ENCODE measurements at regions not wholly inside any gene's neighbourhood (a gene's known extent, or its start where the extent isn't known, plus 50 kb on each side); places are given as distances from the start of the nearest gene placed in this dataset.
"Not testable (repeated sequence)": the region's sequence is repeated elsewhere in the genome, so short reads cannot be mapped to it uniquely, and the experiment has no call there.

DNA sequence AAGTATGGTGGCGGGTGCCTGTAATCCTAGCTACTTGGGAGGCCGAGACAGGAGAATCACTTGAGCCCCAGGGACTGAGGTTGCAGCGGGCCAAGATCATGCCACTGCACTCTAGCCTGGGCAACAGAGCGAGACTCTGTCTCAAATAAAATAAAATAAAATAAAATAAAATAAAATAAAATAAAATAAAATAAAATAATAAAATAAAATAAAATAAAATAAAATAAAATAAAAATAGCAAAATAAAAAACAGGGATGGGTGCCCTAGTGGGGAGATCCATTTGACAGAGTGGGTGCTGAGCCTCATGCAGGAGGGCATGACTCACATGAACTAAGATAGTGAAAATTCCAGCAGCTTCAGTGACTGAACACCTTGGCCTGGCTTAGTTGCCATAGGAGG is 460.7 kb downstream of the PLPP3 start:
- H3K27me3 ChIP-seq (replicated peaks in 2 of 5; ENCODE audit: control insufficient read depth in 4 of 5, insufficient read depth in 5 of 5, low read length in 4 of 5); H3K4me1 ChIP-seq (ENCODE audit: control extremely low read depth in 1 of 4, control insufficient read depth in 4 of 4, insufficient read depth in 4 of 4, low read length in 3 of 4); H3K27ac ChIP-seq (ENCODE audit: insufficient read depth in 1 of 2, low read depth in 1 of 2, low read length in 2 of 2, poor library complexity in 1 of 2, severe bottlenecking in 2 of 2); DNase-seq; CTCF ChIA-PET; H3K4me3 ChIP-seq (ENCODE audit: control insufficient read depth in 1 of 7, extremely low read depth in 1 of 7, insufficient read depth in 4 of 7, low read depth in 2 of 7, low read length in 6 of 7); POLR2A ChIA-PET; H3K9me3 ChIP-seq (ENCODE audit: control extremely low read depth in 1 of 5, control insufficient read depth in 4 of 5, insufficient read depth in 2 of 5, low read depth in 1 of 5, low read length in 4 of 5); H3K36me3 ChIP-seq (ENCODE audit: control insufficient read depth in 4 of 4, insufficient read depth in 4 of 4, low read length in 3 of 4): not testable (repeated sequence)
- 100% methylated on average over 1 of the region's 4 CpGs for WGBS (ENCODE audit: insufficient coverage)

DNA sequence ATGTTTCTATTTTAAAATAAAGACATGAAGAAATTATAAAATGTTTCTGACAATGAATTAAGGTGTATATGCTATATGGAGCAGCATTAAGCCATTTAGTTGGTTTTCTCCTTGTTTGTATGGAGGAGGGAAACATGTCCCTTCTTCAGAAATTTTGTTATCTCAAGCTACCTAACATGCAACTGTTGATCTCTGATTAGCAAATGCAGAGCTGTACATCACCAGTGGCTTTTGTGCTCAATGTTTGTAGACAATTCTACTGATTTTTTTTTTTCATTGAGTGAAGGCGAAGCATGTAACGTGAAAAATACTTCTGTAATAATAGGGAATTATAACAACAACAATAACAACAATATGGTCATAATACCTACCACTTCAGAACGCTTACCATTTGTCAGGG is 463.7 kb downstream of the PLPP3 start:
- H3K9me3 ChIP-seq (ENCODE audit: control extremely low read depth in 1 of 5, control insufficient read depth in 4 of 5, insufficient read depth in 2 of 5, low read depth in 1 of 5, low read length in 4 of 5) = peaks cover 0 to 8% (median 1%) of the 10 kb centered on the region in 5 experiments
- WGBS (ENCODE audit: insufficient coverage) = no CpG with 5 or more reads among the region's 3 CpGs

DNA sequence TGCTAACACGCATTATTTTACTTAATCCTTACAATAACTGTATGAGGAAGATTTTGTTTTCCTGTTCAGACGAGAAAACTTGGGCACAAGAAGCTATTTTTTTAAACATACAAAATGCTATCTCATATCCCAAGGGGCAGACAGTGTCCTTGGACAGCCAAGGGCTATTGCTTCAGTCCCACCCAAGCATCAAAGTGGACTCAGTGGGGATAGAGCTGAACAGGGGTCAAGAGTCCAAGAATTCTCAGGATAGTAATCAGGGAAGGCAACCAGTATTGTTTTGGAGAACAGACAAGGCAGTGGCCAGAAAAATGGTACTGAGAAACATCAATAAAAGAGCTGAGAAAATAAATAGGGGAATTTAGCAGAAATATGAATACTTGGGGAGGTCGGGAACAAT is 465.7 kb downstream of the PLPP3 start:
- no peaks in the 10 kb centered on the region for H3K36me3 ChIP-seq (ENCODE audit: control insufficient read depth in 4 of 4, insufficient read depth in 4 of 4, low read length in 3 of 4)
- CTCF ChIA-PET = no interaction called here
- no peak overlapping the region for H3K27ac ChIP-seq (ENCODE audit: insufficient read depth in 1 of 2, low read depth in 1 of 2, low read length in 2 of 2, poor library complexity in 1 of 2, severe bottlenecking in 2 of 2)
- WGBS (ENCODE audit: insufficient coverage) = 100% methylated on average over 1 of the region's 3 CpGs
- H3K4me1 ChIP-seq (ENCODE audit: control extremely low read depth in 1 of 4, control insufficient read depth in 4 of 4, insufficient read depth in 4 of 4, low read length in 3 of 4) = no peaks in the 10 kb centered on the region
- no peak for DNase-seq
- peaks cover 0 to 9% (median 1%) of the 10 kb centered on the region in 5 experiments for H3K9me3 ChIP-seq (ENCODE audit: control extremely low read depth in 1 of 5, control insufficient read depth in 4 of 5, insufficient read depth in 2 of 5, low read depth in 1 of 5, low read length in 4 of 5)
- no peaks in the 10 kb centered on the region for H3K27me3 ChIP-seq (replicated peaks in 2 of 5; ENCODE audit: control insufficient read depth in 4 of 5, insufficient read depth in 5 of 5, low read length in 4 of 5)
- no peak overlapping the region for H3K4me3 ChIP-seq (ENCODE audit: control insufficient read depth in 1 of 7, extremely low read depth in 1 of 7, insufficient read depth in 4 of 7, low read depth in 2 of 7, low read length in 6 of 7)
- POLR2A ChIA-PET = no interaction called here

More for the DNA sequence above, 463.7 kb downstream of the PLPP3 start:
- no peak overlapping the region for H3K27ac ChIP-seq (ENCODE audit: insufficient read depth in 1 of 2, low read depth in 1 of 2, low read length in 2 of 2, poor library complexity in 1 of 2, severe bottlenecking in 2 of 2)
- no peak for DNase-seq
- CTCF ChIA-PET = interaction anchor here (0.9 kb wide), 1 partner anchor 30 kb away, joined by 3 read pairs; no protein-coding TSS in a partner anchor
- H3K36me3 ChIP-seq (ENCODE audit: control insufficient read depth in 4 of 4, insufficient read depth in 4 of 4, low read length in 3 of 4) = no peaks in the 10 kb centered on the region
- H3K4me3 ChIP-seq (ENCODE audit: control insufficient read depth in 1 of 7, extremely low read depth in 1 of 7, insufficient read depth in 4 of 7, low read depth in 2 of 7, low read length in 6 of 7) = no peak overlapping the region
- POLR2A ChIA-PET = no interaction called here
- no peaks in the 10 kb centered on the region for H3K27me3 ChIP-seq (replicated peaks in 2 of 5; ENCODE audit: control insufficient read depth in 4 of 5, insufficient read depth in 5 of 5, low read length in 4 of 5)
- no peaks in the 10 kb centered on the region for H3K4me1 ChIP-seq (ENCODE audit: control extremely low read depth in 1 of 4, control insufficient read depth in 4 of 4, insufficient read depth in 4 of 4, low read length in 3 of 4)

GRCh38 chr1:56107275-56107638 is 472.1 kb downstream of the PLPP3 start:
- Histone ChIP-seq H3K4me1 (ENCODE audit: control extremely low read depth in 1 of 4, control insufficient read depth in 4 of 4, insufficient read depth in 4 of 4, low read length in 3 of 4) (no peaks in the 10 kb centered on the region), H3K27ac (ENCODE audit: insufficient read depth in 1 of 2, low read depth in 1 of 2, low read length in 2 of 2, poor library complexity in 1 of 2, severe bottlenecking in 2 of 2) (no peak overlapping the region), H3K4me3 (ENCODE audit: control insufficient read depth in 1 of 7, extremely low read depth in 1 of 7, insufficient read depth in 4 of 7, low read depth in 2 of 7, low read length in 6 of 7) (no peak overlapping the region), H3K27me3 (replicated peaks in 2 of 5; ENCODE audit: control insufficient read depth in 4 of 5, insufficient read depth in 5 of 5, low read length in 4 of 5) (no peaks in the 10 kb centered on the region), H3K9me3 (ENCODE audit: control extremely low read depth in 1 of 5, control insufficient read depth in 4 of 5, insufficient read depth in 2 of 5, low read depth in 1 of 5, low read length in 4 of 5) (peaks cover 0 to 22% (median 3%) of the 10 kb centered on the region in 5 experiments), H3K36me3 (ENCODE audit: control insufficient read depth in 4 of 4, insufficient read depth in 4 of 4, low read length in 3 of 4) (no peaks in the 10 kb centered on the region)
- ChIA-PET POLR2A (no interaction called here), CTCF (no interaction called here)
- DNase-seq = no peak

- Histone ChIP-seq H3K27me3 (replicated peaks in 2 of 5; ENCODE audit: control insufficient read depth in 4 of 5, insufficient read depth in 5 of 5, low read length in 4 of 5) (no peaks in the 10 kb centered on the region), H3K27ac (ENCODE audit: insufficient read depth in 1 of 2, low read depth in 1 of 2, low read length in 2 of 2, poor library complexity in 1 of 2, severe bottlenecking in 2 of 2) (no peak overlapping the region), H3K4me1 (ENCODE audit: control extremely low read depth in 1 of 4, control insufficient read depth in 4 of 4, insufficient read depth in 4 of 4, low read length in 3 of 4) (no peaks in the 10 kb centered on the region), H3K9me3 (ENCODE audit: control extremely low read depth in 1 of 5, control insufficient read depth in 4 of 5, insufficient read depth in 2 of 5, low read depth in 1 of 5, low read length in 4 of 5) (peaks cover 0 to 19% (median 3%) of the 10 kb centered on the region in 5 experiments), H3K36me3 (ENCODE audit: control insufficient read depth in 4 of 4, insufficient read depth in 4 of 4, low read length in 3 of 4) (no peaks in the 10 kb centered on the region), H3K4me3 (ENCODE audit: control insufficient read depth in 1 of 7, extremely low read depth in 1 of 7, insufficient read depth in 4 of 7, low read depth in 2 of 7, low read length in 6 of 7) (no peak overlapping the region)
- CTCF ChIA-PET = no interaction called here
- WGBS (ENCODE audit: insufficient coverage) = no CpG with 5 or more reads among the region's 2 CpGs
- POLR2A ChIA-PET = no interaction called here
- DNase-seq = no peak
Measured at GRCh38 chr1:56106531-56107274, 472.7 kb downstream of the PLPP3 start.

- WGBS (ENCODE audit: insufficient coverage) = no CpG with 5 or more reads among the region's 3 CpGs
- ChIA-PET POLR2A (no interaction called here), CTCF (interaction anchor here (0.6 kb wide), 1 partner anchor 702 kb away, joined by 3 read pairs; no protein-coding TSS in a partner anchor)
- Histone ChIP-seq H3K27me3 (replicated peaks in 2 of 5; ENCODE audit: control insufficient read depth in 4 of 5, insufficient read depth in 5 of 5, low read length in 4 of 5) (no peaks in the 10 kb centered on the region), H3K27ac (ENCODE audit: insufficient read depth in 1 of 2, low read depth in 1 of 2, low read length in 2 of 2, poor library complexity in 1 of 2, severe bottlenecking in 2 of 2) (no peak overlapping the region), H3K4me1 (ENCODE audit: control extremely low read depth in 1 of 4, control insufficient read depth in 4 of 4, insufficient read depth in 4 of 4, low read length in 3 of 4) (no peaks in the 10 kb centered on the region), H3K36me3 (ENCODE audit: control insufficient read depth in 4 of 4, insufficient read depth in 4 of 4, low read length in 3 of 4) (no peaks in the 10 kb centered on the region), H3K9me3 (ENCODE audit: control extremely low read depth in 1 of 5, control insufficient read depth in 4 of 5, insufficient read depth in 2 of 5, low read depth in 1 of 5, low read length in 4 of 5) (peaks cover 0 to 16% (median 3%) of the 10 kb centered on the region in 5 experiments), H3K4me3 (ENCODE audit: control insufficient read depth in 1 of 7, extremely low read depth in 1 of 7, insufficient read depth in 4 of 7, low read depth in 2 of 7, low read length in 6 of 7) (no peak overlapping the region)
- no peak for DNase-seq
Measured at GRCh38 chr1:56105397-56105796, 474.0 kb downstream of the PLPP3 start.

- no peak overlapping the region for H3K27ac ChIP-seq (ENCODE audit: insufficient read depth in 1 of 2, low read depth in 1 of 2, low read length in 2 of 2, poor library complexity in 1 of 2, severe bottlenecking in 2 of 2)
- H3K4me3 ChIP-seq (ENCODE audit: control insufficient read depth in 1 of 7, extremely low read depth in 1 of 7, insufficient read depth in 4 of 7, low read depth in 2 of 7, low read length in 6 of 7) = no peak overlapping the region
- WGBS (ENCODE audit: insufficient coverage) = no CpG with 5 or more reads among the region's 1 CpG
- no peaks in the 10 kb centered on the region for H3K36me3 ChIP-seq (ENCODE audit: control insufficient read depth in 4 of 4, insufficient read depth in 4 of 4, low read length in 3 of 4)
- H3K27me3 ChIP-seq (replicated peaks in 2 of 5; ENCODE audit: control insufficient read depth in 4 of 5, insufficient read depth in 5 of 5, low read length in 4 of 5) = no peaks in the 10 kb centered on the region
- H3K9me3 ChIP-seq (ENCODE audit: control extremely low read depth in 1 of 5, control insufficient read depth in 4 of 5, insufficient read depth in 2 of 5, low read depth in 1 of 5, low read length in 4 of 5) = peaks cover 0 to 8% (median under 1%) of the 10 kb centered on the region in 5 experiments
- ChIA-PET POLR2A (no interaction called here), CTCF (no interaction called here)
- no peak for DNase-seq
- H3K4me1 ChIP-seq (ENCODE audit: control extremely low read depth in 1 of 4, control insufficient read depth in 4 of 4, insufficient read depth in 4 of 4, low read length in 3 of 4) = no peaks in the 10 kb centered on the region
Measured at GRCh38 chr1:56099766-56100265, 479.5 kb downstream of the PLPP3 start.

Measured in common myeloid progenitor, CD34-positive (primary cell).